ENCODE measurements at regions not wholly inside any gene's neighbourhood (a gene's known extent, or its start where the extent isn't known, plus 50 kb on each side); places are given as distances from the start of the nearest gene placed in this dataset.

DNA sequence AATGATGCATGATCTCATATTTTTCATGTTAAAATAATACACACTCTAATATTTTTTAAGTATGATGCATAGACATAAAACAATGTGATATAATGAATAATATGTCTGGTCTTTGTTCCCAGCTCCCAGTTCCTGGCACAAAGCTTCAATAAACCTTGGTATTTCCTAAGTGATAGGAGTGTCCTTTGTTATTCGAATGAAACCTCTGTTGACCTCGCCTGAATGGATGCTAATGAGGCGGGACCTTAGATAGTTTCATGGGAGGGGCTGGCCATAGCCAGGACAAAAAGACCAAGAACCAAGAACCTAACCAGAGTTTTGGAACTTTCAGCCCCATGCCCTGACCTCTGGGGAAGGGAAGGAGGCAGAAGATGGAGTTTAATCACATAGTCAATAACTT lies 257.7 kb upstream of the COPS8 start:
- H3K9me3 ChIP-seq (ENCODE audit: insufficient read depth, low read depth): no peaks in the 10 kb centered on the region
- H3F3A ChIP-seq (ENCODE audit: insufficient read depth, low read depth): peaks cover 12% of the 10 kb centered on the region; the same call in 1 of the 2 replicates
- H3K4me1 ChIP-seq (replicated peaks; ENCODE audit: insufficient read depth): peaks cover 34% of the 10 kb centered on the region
- no peak overlapping the region for H3K4me2 ChIP-seq
- no peak for DNase-seq
- H3K79me2 ChIP-seq (ENCODE audit: low read depth): no peaks in the 10 kb centered on the region
- intact Hi-C loops (cut with micrococcal nuclease; ENCODE audit: unreplicated experiment): no loop called here
- BruUV-seq (replicated peaks): no TSS peak
- no peak overlapping the region for H2AFZ ChIP-seq
- ChIA-PET POLR2A (ENCODE audit: unreplicated experiment) (no interaction called here), CTCF (no interaction called here)
- H3K36me3 ChIP-seq (ENCODE audit: low read depth): no peaks in the 10 kb centered on the region
- H3K27me3 ChIP-seq (ENCODE audit: insufficient read depth, low read depth): peaks cover 15% of the 10 kb centered on the region
- TF ChIP-seq, protein P1, sequence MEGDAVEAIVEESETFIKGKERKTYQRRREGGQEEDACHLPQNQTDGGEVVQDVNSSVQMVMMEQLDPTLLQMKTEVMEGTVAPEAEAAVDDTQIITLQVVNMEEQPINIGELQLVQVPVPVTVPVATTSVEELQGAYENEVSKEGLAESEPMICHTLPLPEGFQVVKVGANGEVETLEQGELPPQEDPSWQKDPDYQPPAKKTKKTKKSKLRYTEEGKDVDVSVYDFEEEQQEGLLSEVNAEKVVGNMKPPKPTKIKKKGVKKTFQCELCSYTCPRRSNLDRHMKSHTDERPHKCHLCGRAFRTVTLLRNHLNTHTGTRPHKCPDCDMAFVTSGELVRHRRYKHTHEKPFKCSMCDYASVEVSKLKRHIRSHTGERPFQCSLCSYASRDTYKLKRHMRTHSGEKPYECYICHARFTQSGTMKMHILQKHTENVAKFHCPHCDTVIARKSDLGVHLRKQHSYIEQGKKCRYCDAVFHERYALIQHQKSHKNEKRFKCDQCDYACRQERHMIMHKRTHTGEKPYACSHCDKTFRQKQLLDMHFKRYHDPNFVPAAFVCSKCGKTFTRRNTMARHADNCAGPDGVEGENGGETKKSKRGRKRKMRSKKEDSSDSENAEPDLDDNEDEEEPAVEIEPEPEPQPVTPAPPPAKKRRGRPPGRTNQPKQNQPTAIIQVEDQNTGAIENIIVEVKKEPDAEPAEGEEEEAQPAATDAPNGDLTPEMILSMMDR (conservative IDR thresholded peaks at IDR 0.05): no peak
- TF ChIP-seq EZH2 (IDR thresholded peaks at IDR 0.05; ENCODE audit: low read depth): no peak
- no peak overlapping the region for H3K27ac ChIP-seq
- no peak overlapping the region for H3K4me3 ChIP-seq
- no peaks in the 10 kb centered on the region for H4K20me1 ChIP-seq (ENCODE audit: insufficient read depth)
- H3K9me2 ChIP-seq (ENCODE audit: insufficient read depth): no peaks in the 10 kb centered on the region

DNA sequence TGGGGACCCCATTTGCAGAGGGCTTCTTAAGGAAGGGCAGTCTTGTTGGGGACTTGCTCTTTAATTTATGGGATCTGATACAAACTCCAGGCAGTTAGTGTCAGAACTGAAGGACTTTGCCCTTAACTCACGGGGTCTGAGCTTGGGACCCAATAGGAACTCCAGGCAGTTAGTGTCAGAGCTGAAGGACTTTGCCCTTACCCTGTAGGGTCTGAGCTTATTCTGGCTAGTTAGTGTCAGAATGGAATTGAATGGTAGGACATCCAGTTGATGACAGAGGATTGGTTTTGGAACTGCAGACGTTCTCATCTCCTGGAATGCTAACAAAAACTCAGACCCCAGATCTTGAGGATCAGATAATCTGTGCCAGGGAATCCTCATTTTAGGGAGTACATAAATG lies 256.9 kb upstream of the COPS8 start:
- H3K36me3 ChIP-seq (ENCODE audit: low read depth): no peaks in the 10 kb centered on the region
- H3F3A ChIP-seq (ENCODE audit: insufficient read depth, low read depth): peaks cover 12% of the 10 kb centered on the region; the same call in 1 of the 2 replicates
- H3K9me2 ChIP-seq (ENCODE audit: insufficient read depth): no peaks in the 10 kb centered on the region
- BruUV-seq (replicated peaks): no TSS peak
- H3K4me1 ChIP-seq (replicated peaks; ENCODE audit: insufficient read depth): peaks cover 30% of the 10 kb centered on the region
- no peak for TF ChIP-seq EZH2 (IDR thresholded peaks at IDR 0.05; ENCODE audit: low read depth)
- TF ChIP-seq, protein P1 (conservative IDR thresholded peaks at IDR 0.05): no peak
- no peak overlapping the region for H3K4me3 ChIP-seq
- H3K27ac ChIP-seq: no peak overlapping the region
- peaks cover 12% of the 10 kb centered on the region for H3K27me3 ChIP-seq (ENCODE audit: insufficient read depth, low read depth)
- no peaks in the 10 kb centered on the region for H3K79me2 ChIP-seq (ENCODE audit: low read depth)
- no peak for DNase-seq
- no peaks in the 10 kb centered on the region for H3K9me3 ChIP-seq (ENCODE audit: insufficient read depth, low read depth)
- ChIA-PET CTCF (no interaction called here), POLR2A (ENCODE audit: unreplicated experiment) (no interaction called here)
- no peak overlapping the region for H2AFZ ChIP-seq
- H3K4me2 ChIP-seq: no peak overlapping the region
- no peaks in the 10 kb centered on the region for H4K20me1 ChIP-seq (ENCODE audit: insufficient read depth)
- intact Hi-C loops (cut with micrococcal nuclease; ENCODE audit: unreplicated experiment): no loop called here

DNA sequence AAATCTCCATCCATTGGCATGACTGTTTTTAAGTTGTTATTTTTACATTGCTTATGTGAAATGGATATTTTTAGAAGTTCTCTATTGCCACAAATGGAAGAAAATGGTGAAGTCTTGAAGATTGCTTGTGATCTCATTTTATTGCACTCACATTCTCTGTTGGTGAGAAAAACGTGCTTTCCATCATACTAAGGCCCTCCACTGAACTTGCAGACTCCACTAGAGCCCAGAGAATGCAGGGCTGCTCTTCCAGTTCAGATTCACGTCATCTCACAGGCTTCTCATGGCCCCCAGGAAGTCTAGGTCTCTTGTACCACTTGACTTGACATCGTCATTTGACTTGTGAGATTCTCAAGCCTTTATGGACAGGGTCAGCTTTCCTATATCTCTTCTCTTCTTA lies 254.8 kb upstream of the COPS8 start:
- Histone ChIP-seq H2AFZ (no peak overlapping the region), H3F3A (ENCODE audit: insufficient read depth, low read depth) (no peaks in the 10 kb centered on the region), H3K9me2 (ENCODE audit: insufficient read depth) (no peaks in the 10 kb centered on the region), H3K4me1 (replicated peaks; ENCODE audit: insufficient read depth) (peaks cover 11% of the 10 kb centered on the region; the same call in 1 of the 2 replicates), H3K79me2 (ENCODE audit: low read depth) (no peaks in the 10 kb centered on the region), H3K27ac (no peak overlapping the region), H3K36me3 (ENCODE audit: low read depth) (no peaks in the 10 kb centered on the region), H3K4me3 (no peak overlapping the region), H3K27me3 (ENCODE audit: insufficient read depth, low read depth) (peaks cover 12% of the 10 kb centered on the region; the same call in 1 of the 2 replicates), H3K4me2 (no peak overlapping the region), H4K20me1 (ENCODE audit: insufficient read depth) (no peaks in the 10 kb centered on the region), H3K9me3 (ENCODE audit: insufficient read depth, low read depth) (no peaks in the 10 kb centered on the region)
- no peak for DNase-seq
- POLR2A ChIA-PET (ENCODE audit: unreplicated experiment): no interaction called here
- BruUV-seq (replicated peaks): no TSS peak
- intact Hi-C loops (cut with micrococcal nuclease; ENCODE audit: unreplicated experiment): no loop called here
- TF ChIP-seq EZH2 (IDR thresholded peaks at IDR 0.05; ENCODE audit: low read depth): no peak
- TF ChIP-seq, protein P1 (conservative IDR thresholded peaks at IDR 0.05): no peak
- CTCF ChIA-PET: no interaction called here
